ENCODE measurements at regions not wholly inside any gene's neighbourhood (a gene's known extent, or its start where the extent isn't known, plus 50 kb on each side); places are given as distances from the start of the nearest gene placed in this dataset.
"Not testable (repeated sequence)": the region's sequence is repeated elsewhere in the genome, so short reads cannot be mapped to it uniquely, and the experiment has no call there.

DNA sequence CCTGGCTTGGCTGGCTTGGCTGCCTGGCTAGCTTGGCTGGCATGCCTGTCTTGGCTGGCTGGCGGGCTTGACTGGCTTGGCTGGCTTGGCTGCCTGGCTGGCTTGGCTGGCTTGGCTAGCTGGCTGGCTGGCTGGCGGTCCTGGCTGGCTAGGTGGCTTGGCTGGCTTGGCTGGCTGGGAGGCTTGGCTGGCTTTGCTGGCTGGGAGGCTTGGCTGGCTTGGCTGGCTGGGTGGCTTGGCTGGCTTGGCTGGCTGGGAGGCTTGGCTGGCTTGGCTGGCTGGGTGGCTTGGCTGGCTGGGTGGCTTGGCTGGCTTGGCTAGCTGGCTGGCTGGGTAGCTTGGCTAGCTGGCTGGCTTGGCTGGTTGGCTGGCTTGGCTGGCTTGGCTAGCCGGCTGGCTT, 2824.5 kb downstream of the RPIA start:
- TF ChIP-seq POLR2AphosphoS5, POLR2A (IDR thresholded peaks at IDR 0.05; ENCODE audit: low read depth, low read length): not testable (repeated sequence)

All from GM12892 (cell line).